ENCODE measurements at regions not wholly inside any gene's neighbourhood (a gene's known extent, or its start where the extent isn't known, plus 50 kb on each side); places are given as distances from the start of the nearest gene placed in this dataset.

GRCh38 chr2:7620255-7620654 is 703.0 kb downstream of the RNF144A start:
- Histone ChIP-seq H3K27ac (ENCODE audit: low read depth, low read length, poor library complexity, severe bottlenecking) (no peak overlapping the region), H3K4me3 (ENCODE audit: low read depth, low read length, poor library complexity, severe bottlenecking) (no peak overlapping the region), H3K9me3 (ENCODE audit: low read depth, low read length, poor library complexity, severe bottlenecking) (no peaks in the 10 kb centered on the region), H3K27me3 (replicated peaks; ENCODE audit: insufficient read depth, low read depth, low read length, poor library complexity) (no peaks in the 10 kb centered on the region), H3K4me1 (ENCODE audit: insufficient read depth, low read length, poor library complexity, severe bottlenecking) (no peaks in the 10 kb centered on the region), H3K36me3 (ENCODE audit: insufficient read depth, low read length, poor library complexity, severe bottlenecking) (no peaks in the 10 kb centered on the region)
- TF ChIP-seq CTCF (conservative IDR thresholded peaks at IDR 0.05; ENCODE audit: low read depth, low read length) (no peak), EZH2 (IDR thresholded peaks at IDR 0.05; ENCODE audit: borderline replicate concordance, low read depth, low read length, poor library complexity, severe bottlenecking) (no peak)
- DNase-seq (ENCODE audit: low spot score), result peak; percentile 13
- intact Hi-C loops (cut with micrococcal nuclease; ENCODE audit: unreplicated experiment), result no loop called here
- CTCF ChIA-PET, result no interaction called here
- POLR2A ChIA-PET (ENCODE audit: low non-redundant PET), result no interaction called here
- BruUV-seq (replicated peaks), result no TSS peak

- no peak for DNase-seq (ENCODE audit: low spot score)
- intact Hi-C loops (cut with micrococcal nuclease; ENCODE audit: unreplicated experiment), result no loop called here
- Histone ChIP-seq H3K4me1 (ENCODE audit: insufficient read depth, low read length, poor library complexity, severe bottlenecking) (peaks cover 3% of the 10 kb centered on the region), H3K36me3 (ENCODE audit: insufficient read depth, low read length, poor library complexity, severe bottlenecking) (no peaks in the 10 kb centered on the region), H3K27me3 (replicated peaks; ENCODE audit: insufficient read depth, low read depth, low read length, poor library complexity) (no peaks in the 10 kb centered on the region), H3K27ac (ENCODE audit: low read depth, low read length, poor library complexity, severe bottlenecking) (no peak overlapping the region), H3K9me3 (ENCODE audit: low read depth, low read length, poor library complexity, severe bottlenecking) (no peaks in the 10 kb centered on the region), H3K4me3 (ENCODE audit: low read depth, low read length, poor library complexity, severe bottlenecking) (no peak overlapping the region)
- ChIA-PET CTCF (no interaction called here), POLR2A (ENCODE audit: low non-redundant PET) (no interaction called here)
- BruUV-seq (replicated peaks), result no TSS peak
- TF ChIP-seq EZH2 (IDR thresholded peaks at IDR 0.05; ENCODE audit: borderline replicate concordance, low read depth, low read length, poor library complexity, severe bottlenecking) (no peak), CTCF (conservative IDR thresholded peaks at IDR 0.05; ENCODE audit: low read depth, low read length) (no peak)
Measured at GRCh38 chr2:7621018-7621814, 704.0 kb downstream of the RNF144A start.

- no peak for TF ChIP-seq CTCF (conservative IDR thresholded peaks at IDR 0.05; ENCODE audit: low read depth, low read length)
- no peak for TF ChIP-seq EZH2 (IDR thresholded peaks at IDR 0.05; ENCODE audit: borderline replicate concordance, low read depth, low read length, poor library complexity, severe bottlenecking)
- H3K9me3 ChIP-seq (ENCODE audit: low read depth, low read length, poor library complexity, severe bottlenecking), result no peaks in the 10 kb centered on the region
- no peaks in the 10 kb centered on the region for H3K27me3 ChIP-seq (replicated peaks; ENCODE audit: insufficient read depth, low read depth, low read length, poor library complexity)
- BruUV-seq (replicated peaks), result no TSS peak
- DNase-seq (ENCODE audit: low spot score), result peak; percentile 21
- ChIA-PET CTCF (no interaction called here), POLR2A (ENCODE audit: low non-redundant PET) (no interaction called here)
- H3K27ac ChIP-seq (ENCODE audit: low read depth, low read length, poor library complexity, severe bottlenecking), result no peak overlapping the region
- H3K4me1 ChIP-seq (ENCODE audit: insufficient read depth, low read length, poor library complexity, severe bottlenecking), result peaks cover 14% of the 10 kb centered on the region
- H3K4me3 ChIP-seq (ENCODE audit: low read depth, low read length, poor library complexity, severe bottlenecking), result no peak overlapping the region
- no peaks in the 10 kb centered on the region for H3K36me3 ChIP-seq (ENCODE audit: insufficient read depth, low read length, poor library complexity, severe bottlenecking)
- intact Hi-C loops (cut with micrococcal nuclease; ENCODE audit: unreplicated experiment), result no loop called here
Measured at GRCh38 chr2:7625392-7626138, 708.4 kb downstream of the RNF144A start.
